ENCODE measurements at regions not wholly inside any gene's neighbourhood (a gene's known extent, or its start where the extent isn't known, plus 50 kb on each side); places are given as distances from the start of the nearest gene placed in this dataset.

DNA sequence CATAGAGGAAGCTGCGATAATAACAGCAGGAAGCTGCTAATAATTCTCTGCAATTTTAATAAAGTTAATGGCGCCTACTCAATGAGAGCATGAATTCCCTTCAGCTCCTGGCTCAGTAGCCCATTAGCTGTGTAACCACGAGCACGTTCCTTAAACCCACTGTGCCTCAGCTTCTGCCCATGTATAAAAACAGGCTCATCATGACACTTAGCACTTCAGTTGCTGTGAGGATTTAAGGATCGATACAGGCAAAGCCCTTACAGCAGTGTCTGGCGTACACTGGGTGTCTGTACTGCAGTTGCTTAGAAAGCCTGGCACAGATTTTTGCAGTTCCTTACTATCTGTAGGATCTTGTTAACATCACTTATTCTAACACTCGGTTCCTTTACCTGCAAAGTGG, 673.4 kb upstream of the ARGLU1 start:
- TF ChIP-seq, protein P1, sequence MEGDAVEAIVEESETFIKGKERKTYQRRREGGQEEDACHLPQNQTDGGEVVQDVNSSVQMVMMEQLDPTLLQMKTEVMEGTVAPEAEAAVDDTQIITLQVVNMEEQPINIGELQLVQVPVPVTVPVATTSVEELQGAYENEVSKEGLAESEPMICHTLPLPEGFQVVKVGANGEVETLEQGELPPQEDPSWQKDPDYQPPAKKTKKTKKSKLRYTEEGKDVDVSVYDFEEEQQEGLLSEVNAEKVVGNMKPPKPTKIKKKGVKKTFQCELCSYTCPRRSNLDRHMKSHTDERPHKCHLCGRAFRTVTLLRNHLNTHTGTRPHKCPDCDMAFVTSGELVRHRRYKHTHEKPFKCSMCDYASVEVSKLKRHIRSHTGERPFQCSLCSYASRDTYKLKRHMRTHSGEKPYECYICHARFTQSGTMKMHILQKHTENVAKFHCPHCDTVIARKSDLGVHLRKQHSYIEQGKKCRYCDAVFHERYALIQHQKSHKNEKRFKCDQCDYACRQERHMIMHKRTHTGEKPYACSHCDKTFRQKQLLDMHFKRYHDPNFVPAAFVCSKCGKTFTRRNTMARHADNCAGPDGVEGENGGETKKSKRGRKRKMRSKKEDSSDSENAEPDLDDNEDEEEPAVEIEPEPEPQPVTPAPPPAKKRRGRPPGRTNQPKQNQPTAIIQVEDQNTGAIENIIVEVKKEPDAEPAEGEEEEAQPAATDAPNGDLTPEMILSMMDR (IDR thresholded peaks at IDR 0.05) = no peak
- no peak for TF ChIP-seq POLR2A (IDR thresholded peaks at IDR 0.05)

Data from thyroid gland (tissue), 4 donors.